ENCODE measurements at regions not wholly inside any gene's neighbourhood (a gene's known extent, or its start where the extent isn't known, plus 50 kb on each side); places are given as distances from the start of the nearest gene placed in this dataset.

GRCh38 chr4:162494935-162495334 is 331.1 kb upstream of the FSTL5 start:
- no peak for TF ChIP-seq POLR2A (IDR thresholded peaks at IDR 0.05)
- no peak for TF ChIP-seq CTCF (IDR thresholded peaks at IDR 0.05)
